SK-MEL-5 (cell line): ENCODE measurements at regions not wholly inside any gene's neighbourhood (a gene's known extent, or its start where the extent isn't known, plus 50 kb on each side); places are given as distances from the start of the nearest gene placed in this dataset.
A peak's percentile ranks its signal among the peaks of the same experiment; 100 is the strongest.
"Not testable (repeated sequence)": the region's sequence is repeated elsewhere in the genome, so short reads cannot be mapped to it uniquely, and the experiment has no call there.

Experiments used
- DNase-seq: peaks from one replicate; pipeline ENCODE4 v3.0.0-alpha.2; 2016; ENCODE audit warnings: low read depth, low spot score
- in situ Hi-C: cut with HindIII; loops from 2 replicates; pipeline ENCODE4 v1.10.0; 2016; ENCODE audit warnings: low sequenced_read_pairs, high pct_unique_total_duplicates, low pct_unique_long_range_greater_than_20kb

DNA sequence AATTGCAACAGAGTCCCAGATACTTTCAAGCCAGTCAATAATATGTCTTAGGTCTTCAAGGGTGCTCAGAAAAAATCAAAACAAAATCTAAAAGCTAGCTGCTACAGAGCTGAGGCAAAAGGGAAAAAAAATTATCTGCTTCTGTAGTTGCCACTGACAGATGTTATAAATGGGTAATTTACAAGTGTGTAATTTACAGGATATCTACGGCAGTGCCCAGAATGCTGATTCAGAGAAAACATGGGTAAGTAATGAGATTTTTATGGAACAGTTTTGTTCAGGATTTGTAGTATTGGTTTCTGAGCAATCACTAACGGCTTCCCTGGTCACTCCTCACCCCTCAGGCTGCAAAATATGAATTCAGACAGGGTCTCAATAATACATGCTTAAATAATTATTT is 234.1 kb downstream of the GALC start:
- in situ Hi-C loops = no loop called here
- DNase-seq = no peak

DNA sequence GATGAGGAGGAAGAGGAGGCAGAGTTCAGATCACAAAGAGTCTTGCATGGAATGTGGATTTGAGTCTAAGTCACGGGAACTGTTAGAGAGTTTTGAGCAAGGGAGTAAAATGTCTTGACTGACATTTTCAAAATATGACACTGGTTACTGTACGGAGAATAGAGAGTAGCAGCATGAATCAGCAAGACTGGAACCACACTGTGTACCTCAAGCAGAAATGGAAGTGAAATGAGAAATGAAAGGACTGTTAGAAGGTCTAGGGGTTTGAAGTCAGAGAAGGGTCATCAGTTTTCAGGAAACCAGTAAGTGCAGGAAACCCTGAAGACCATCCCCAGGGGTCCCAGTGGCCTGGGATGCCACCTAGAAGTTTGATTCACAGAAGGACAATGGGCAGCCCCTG is 236.3 kb downstream of the GALC start:
- no peak for DNase-seq
- in situ Hi-C loops = no loop called here

DNA sequence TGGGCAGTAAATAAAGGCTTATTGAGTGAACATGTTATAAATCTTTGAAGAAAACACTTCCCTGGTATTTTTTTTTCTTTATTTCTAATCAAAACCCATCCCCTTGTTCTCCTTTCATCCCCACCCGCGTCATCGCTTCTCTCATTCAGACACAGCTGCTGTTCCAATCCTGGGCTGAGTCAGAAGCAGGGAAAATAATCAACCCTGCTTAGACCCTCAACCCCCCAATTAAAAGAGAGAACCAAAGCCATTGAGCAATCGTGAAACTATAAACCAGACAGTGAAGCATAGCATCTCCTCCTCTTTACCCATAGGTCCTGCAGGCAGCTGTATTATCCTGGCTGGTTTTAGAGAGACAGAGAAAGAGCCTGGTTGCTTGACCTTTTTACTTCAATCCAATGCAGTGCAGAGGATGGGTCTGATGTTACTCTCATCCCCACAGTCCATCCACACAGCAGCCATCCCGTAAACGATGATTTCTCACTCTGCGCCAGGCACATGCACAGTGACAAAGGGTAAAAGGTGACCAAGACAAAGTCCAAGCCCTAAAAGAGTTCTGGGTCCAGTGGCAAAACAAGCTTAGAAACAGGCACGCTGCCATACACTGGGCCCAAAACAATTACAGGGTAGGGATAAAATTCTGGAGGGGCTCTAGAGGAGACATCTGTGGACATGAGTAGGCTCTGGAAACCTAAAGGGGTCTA is 238.3 kb downstream of the GALC start:
- in situ Hi-C loops = no loop called here
- DNase-seq = no peak

DNA sequence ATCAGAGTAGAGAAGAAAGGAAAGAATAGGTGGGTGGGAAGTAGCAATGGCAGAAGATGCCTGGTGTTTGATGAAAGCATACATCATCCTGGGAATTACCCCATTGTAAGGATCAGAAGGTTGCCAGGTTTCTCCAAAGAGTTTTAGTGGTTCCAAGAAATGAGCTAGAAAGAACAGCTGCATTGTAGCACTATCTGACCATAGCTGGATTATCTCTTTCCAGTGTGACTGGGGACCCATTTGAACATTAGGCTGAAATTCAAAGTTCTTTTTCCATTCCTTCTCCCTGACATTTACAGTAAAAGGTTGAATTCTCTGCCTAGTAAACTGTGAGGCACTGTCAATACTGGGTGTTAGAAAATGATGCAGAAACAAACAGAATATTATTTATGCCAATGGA is 244.4 kb downstream of the GALC start:
- in situ Hi-C loops = no loop called here
- DNase-seq = no peak

DNA sequence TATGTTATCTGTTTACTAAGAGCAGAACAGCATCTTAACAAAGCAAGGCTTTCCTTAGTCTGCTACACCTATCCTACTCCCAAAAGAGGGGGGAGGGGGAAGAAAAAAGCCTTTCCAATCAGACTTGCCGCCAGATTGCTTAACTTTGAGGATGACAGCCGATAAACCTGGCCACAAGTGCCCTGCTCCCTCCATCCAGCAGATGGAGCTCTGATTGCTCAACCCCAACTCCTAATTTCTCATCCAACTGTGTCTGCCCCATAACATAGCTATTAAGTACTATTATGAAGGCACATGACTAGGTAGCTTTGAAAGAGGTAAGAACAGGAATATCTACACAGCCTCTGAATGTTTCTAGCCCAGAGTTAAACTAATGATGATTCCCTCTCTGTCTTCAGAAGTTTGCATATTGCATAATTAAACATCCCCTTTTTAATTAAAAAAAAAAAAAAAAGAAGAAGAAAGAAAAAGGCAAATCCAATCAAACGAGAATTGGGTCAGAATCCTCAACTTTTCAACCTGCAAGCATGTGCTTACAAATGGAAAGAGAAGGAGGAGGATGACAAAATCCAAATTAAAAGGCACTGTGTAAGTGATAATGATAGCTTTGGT is 247.4 kb downstream of the GALC start:
- DNase-seq = peak; percentile 73
- in situ Hi-C loops = no loop called here

DNA sequence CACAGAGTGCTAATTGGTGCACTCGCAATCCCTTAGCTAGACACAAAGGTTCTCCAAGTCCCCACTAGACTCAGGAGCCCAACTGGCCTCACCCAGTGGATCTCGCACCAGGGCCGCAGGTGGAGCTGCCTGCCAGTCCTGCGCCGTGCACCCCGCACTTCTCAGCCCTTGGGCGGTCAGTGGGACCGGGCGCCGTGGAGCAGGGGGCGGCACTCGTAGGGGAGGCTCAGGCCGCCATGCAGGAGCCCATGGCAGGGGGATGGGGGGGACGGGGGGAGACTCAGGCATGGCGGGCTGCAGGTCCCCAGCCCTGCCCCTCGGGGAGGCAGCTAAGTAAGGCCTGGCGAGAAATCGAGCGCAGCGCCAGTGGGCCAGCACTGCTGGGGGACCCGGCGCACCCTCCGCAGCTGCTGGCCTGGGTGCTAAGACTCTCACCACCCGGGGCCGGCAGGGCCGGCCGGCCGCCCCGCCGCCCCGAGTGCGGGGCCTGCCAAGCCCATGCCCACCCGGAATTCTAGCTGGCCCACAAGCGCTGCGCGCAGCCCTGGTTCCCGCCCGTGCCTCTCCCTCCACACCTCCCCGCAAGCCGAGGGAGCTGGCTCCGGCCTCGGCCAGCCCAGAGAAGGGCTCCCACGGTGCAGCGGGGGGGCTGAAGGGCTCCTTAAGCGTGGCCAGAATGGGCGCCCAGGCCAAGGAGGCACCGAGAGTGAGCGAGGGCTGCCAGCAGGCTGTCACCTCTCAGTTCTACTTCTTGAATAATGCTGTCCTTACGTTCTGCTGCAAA is 258.2 kb downstream of the GALC start:
- DNase-seq, in situ Hi-C loops: not testable (repeated sequence)

DNA sequence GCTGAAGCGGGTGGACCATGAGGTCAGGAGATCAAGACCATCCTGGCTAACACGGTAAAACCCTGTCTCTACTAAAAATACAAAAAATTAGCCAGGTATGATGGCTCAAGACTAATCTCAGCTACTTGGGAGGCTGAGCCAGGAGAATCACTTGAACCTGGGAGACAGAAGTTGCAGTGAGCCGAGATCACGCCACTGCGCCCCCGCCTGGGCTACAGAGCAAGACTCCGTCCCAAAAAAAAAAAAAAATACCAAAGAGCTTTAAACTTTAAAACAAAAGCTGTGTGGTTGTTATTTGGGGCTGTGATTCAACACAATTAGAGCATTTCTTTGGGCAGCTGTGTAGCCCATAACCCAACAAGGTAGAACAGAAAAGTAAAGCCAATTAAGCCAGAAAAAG is 259.9 kb downstream of the GALC start:
- in situ Hi-C loops, DNase-seq: not testable (repeated sequence)

DNA sequence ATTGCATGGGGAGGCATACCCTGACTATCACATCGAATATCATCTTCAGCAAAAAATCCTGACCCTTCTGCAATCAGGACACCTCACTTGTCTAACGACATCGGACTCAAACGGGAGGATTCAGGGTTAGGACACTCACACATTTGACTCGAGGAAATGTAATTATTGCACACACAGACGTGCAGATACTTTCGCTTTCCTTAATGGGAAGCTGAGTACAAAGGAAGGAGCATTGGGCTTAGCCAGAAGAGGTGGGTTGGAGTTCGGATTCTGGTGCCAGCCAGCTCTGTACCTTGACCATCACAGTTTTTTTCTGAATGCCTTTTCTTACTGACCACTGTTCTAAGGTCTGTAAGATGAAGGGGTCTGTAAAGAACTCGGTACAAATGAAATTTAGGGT is 260.4 kb downstream of the GALC start:
- DNase-seq = no peak
- in situ Hi-C loops = no loop called here

DNA sequence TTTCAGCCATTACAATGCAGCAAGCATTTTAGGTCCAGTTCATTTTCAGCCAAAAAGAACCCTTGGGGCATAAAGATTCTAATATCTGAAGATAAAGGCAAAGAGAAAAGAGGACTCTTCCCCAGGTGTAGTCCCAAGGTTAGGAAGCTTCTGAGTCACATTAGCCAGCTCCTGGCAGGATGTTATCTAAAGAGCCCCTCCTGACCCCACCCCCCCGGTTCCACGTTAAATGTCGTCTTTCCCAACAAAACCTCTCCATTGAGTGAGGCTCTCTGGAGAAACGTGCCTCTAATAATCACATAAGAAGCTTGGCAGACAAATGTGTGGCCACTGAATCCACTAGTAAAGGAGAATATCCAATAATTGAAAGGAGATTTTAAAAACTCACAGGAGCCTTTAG is 267.7 kb downstream of the GALC start:
- in situ Hi-C loops = no loop called here
- DNase-seq = no peak

DNA sequence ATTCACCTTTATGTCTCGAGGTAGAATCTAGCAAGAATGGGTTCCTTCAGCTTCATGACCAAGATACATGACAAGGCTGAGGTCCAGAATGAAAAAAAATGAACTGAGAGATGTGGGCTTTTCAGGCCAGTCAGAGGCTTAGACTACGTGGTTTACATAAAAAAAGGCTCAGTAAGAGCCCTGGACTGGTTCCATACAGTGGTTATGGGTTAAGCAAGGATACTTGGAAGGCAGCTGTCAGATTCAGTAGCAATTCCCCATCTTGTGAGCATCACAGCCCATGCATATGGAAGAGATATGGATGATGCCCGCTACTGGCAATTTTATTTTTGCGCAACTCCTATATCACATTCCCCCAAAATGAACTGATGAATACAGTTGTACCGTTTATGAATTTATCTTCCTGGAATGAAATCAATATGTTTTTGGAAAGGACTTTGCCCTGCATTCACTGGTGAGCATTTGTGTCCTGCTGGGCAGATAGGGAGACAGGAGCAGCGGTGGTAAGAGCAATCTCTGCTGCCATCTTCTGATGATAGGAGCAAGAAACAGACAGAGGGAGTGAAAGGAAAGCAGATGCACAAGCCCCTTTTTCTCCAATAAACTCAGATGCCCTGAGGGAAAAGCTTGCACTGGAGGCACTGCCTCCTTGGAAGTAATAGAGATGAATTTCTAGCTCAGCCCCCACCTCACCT is 280.4 kb downstream of the GALC start:
- in situ Hi-C loops = no loop called here

DNA sequence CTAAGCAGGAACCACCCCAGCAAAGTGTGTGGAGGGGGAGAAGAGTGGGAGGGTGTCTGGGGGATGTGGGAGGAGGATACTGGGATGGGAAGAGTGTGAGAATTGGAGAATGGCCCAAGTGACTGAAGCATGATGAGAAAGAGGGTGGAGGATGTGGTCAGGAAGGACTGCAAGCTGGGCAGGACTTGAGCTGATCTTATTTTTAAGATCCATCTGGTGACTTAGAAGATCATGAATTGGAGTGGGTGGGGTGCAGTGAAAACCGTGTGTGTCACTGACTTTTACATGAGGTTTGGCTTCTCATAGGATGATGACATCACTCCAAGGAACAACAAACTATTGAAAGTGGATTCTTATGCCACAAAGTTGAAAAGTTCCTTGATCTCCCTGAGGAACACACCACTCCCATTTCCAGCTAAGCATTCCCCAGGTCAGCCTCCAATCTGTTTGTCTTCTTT is 287.5 kb downstream of the GALC start:
- in situ Hi-C loops = no loop called here
- peak; percentile 27 for DNase-seq

More for the DNA sequence above, 280.4 kb downstream of the GALC start:
- DNase-seq = peak; percentile 51

DNA sequence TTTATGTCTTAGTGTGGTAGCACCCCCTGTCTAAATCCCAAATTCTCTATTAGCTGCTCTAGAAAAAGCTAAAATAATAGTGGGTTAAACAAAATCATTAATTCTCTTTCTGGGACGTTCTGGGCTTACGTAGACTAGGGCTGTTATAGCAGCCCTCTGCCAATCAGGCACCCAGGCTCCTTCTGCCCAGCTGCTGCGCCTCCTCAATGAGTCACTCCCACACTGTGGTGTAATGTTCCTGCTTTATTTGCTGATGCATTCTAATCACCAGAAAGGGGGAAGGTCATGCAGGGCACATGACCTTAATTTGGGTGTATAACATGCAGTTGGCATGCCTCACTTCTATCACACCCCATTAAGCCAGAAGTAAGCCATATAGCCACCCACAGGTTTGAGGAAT is 294.5 kb downstream of the GALC start:
- in situ Hi-C loops = no loop called here
- DNase-seq = no peak

DNA sequence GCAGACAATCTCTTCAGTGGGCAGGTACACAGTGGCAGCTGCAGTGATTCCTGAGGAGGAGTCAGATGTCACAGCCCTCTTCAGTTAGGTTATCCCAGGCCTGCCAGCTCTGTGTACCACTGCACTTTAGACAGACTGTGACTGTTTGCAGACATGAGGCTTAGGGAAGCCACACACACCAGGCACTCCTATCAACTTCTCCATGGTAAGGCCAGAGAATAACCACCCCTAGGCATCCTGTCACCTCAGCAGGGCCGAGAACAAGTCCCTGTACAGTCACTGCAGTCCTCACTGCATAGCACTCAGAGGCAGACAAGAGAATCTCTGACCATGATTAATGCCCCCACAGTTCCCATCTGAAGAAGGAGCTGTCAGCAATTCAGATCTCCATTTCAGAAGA is 296.5 kb downstream of the GALC start:
- DNase-seq = no peak
- in situ Hi-C loops = no loop called here

DNA sequence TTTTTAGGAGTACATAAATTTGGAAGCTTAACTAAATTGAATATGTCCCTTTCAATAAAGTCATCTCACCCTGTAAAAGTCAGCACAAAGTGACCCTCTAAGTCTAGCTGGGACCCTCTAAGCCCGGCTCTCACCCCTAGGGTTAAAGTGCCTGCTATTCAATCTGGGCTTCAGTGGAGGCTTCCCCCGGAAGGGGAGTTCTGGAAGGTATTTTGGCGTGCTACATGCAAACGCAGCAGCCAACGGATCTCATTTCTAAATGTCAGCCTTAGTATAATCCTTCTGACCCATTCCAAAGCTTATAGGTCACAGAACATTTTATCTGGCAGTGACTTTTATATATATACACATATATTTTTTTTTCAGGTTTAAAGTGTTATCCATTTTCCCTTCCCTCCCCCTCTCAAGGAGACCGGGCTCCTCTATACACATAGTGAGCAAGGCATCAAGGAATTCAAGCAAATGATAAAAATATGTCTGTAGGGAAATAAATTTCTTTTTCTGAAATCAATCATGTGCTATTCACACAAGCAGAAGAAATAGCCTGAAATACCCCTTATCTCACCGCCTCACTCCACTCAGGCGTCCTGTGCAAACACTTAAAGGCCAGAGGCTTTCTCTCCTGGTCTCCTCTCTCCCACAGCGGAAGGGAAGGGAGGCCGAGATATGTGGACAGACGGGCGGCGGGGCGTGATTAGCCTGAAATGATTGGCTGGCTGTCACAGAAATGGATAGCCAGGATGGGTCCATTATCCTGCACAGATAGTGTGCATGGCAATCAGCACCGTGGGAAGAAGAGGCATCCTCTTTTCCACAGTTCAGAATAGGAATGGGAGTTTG is 301.7 kb downstream of the GALC start:
- in situ Hi-C loops = no loop called here
- DNase-seq = no peak

DNA sequence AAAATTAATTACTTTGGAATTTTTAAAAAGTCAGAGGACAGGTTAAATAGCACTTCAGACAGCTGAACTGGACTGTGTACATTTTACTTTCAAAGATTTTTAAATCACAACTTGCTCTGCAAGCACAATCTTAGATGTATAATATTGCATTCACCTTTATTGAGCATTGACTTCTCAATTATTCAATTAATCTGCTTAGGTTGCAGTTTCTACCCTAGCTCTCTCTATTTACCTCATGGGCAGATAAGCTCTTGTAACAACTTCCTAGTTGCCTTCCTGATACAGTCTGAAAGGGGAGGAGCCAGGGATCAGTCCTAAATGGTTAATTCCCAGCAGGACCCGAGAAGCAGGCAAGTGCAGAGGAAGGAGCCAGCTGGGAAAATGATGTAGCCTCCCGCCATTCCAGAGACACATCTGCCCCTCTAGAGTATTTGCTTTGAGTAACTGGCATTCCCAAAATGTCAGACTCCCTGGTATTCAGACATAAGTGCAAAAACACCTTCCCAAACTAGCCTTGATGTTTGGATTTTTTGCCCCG is 302.8 kb downstream of the GALC start:
- in situ Hi-C loops = no loop called here
- DNase-seq = no peak

DNA sequence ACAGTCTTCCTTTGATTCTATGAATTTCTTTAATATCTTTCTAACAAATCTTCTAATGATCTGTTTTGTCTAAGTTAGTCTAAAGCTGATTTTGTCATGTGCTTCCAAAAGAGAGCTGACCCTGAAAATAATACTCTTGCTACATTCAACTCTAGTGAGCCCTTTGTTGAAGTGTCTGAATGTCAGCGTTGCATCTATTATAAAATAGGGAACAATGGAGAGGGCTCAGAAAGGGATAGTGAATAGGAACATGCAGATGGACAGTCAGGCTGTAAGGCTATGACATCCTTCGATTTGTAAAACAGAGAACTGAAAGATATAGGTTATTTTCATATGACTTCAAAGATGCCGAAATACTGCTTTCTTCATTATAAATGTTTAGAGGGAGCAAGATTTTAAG is 304.5 kb downstream of the GALC start:
- DNase-seq = no peak
- in situ Hi-C loops = no loop called here

DNA sequence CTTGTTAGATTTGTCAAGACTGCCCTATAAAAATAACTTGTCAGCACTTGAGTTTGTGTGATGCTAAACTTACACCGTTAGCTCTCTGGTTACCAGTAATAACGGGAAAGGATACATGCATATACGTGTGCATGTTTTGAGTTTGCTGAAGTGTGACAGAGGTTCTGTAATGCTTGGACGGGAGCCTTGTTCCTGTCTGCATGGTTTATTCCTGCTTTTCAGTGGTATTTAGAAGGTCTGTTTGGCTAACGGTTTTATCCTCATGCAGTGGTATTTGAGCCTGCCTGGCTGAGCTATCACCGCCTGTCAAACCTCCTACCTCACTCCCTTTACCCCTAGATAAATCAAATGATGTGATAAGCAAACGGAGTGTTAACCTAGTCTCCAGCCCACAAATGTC is 305.6 kb downstream of the GALC start:
- in situ Hi-C loops = no loop called here
- DNase-seq = no peak
